Right lobe of liver (tissue), 4 donors: ENCODE measurements at regions not wholly inside any gene's neighbourhood (a gene's known extent, or its start where the extent isn't known, plus 50 kb on each side); places are given as distances from the start of the nearest gene placed in this dataset.

ENCODE experiments used
- CTCF ChIP-seq, 4 donors: fragments of 200-600 bp in 3 of 4; fragments of 450-650 bp in 1 of 4; IDR thresholded peaks; one replicate each; pipeline versions ENCODE4 v1.5.1 to v1.8.0; 2016 to 2022; ENCODE audit warnings: antibody characterized with exemption in 4 of 4, mild to moderate bottlenecking in 2 of 4
- POLR2A ChIP-seq: fragments of 450-650 bp; IDR thresholded peaks from one replicate; pipeline ENCODE4 v1.6.1; 2017; ENCODE audit warnings: antibody characterized with exemption, mild to moderate bottlenecking
- donor health status: DM: no; HTN: no; CAD: no.
- donor health status: DM: no; HTN: no; CAD: no.
- donor health status: DM: no; HTN: yes; CAD: no.

- no peak for TF ChIP-seq CTCF (IDR thresholded peaks at IDR 0.05)
- no peak for TF ChIP-seq POLR2A
These were observed 463.3 kb upstream of the FOXG1 start for GRCh38 chr14:28303248-28303647.
